Skeletal muscle satellite cell (primary cell): ENCODE measurements at regions not wholly inside any gene's neighbourhood (a gene's known extent, or its start where the extent isn't known, plus 50 kb on each side); places are given as distances from the start of the nearest gene placed in this dataset.

Source experiments
- H3K27me3 ChIP-seq: 2 replicates; pipeline ENCODE4 v1.7.0; 2013; ENCODE audit warnings: low read length; ENCODE audit not compliant: control insufficient read depth, insufficient read depth
- H3K36me3 ChIP-seq: 2 replicates; pipeline ENCODE4 v1.7.0; 2013; ENCODE audit warnings: mild to moderate bottlenecking, control low read depth, low read length; ENCODE audit not compliant: insufficient read depth
- H3K4me1 ChIP-seq: 2 replicates; pipeline ENCODE4 v1.7.0; 2013; ENCODE audit warnings: low read length; ENCODE audit not compliant: control insufficient read depth, insufficient read depth
- H3K4me2 ChIP-seq: 2 replicates; pipeline ENCODE4 v1.7.0; 2013; ENCODE audit warnings: mild to moderate bottlenecking, low read length
- H3K4me3 ChIP-seq: 2 replicates; pipeline ENCODE4 v1.7.0; 2013; ENCODE audit warnings: low read length
- H3K9ac ChIP-seq: 2 replicates; pipeline ENCODE4 v1.7.0; 2013; ENCODE audit warnings: mild to moderate bottlenecking, low read depth, low read length, moderate library complexity
- H3K9me3 ChIP-seq: replicated peaks from 2 replicates; pipeline ENCODE4 v1.7.0; 2013; ENCODE audit warnings: mild to moderate bottlenecking, control low read depth, low read length

DNA sequence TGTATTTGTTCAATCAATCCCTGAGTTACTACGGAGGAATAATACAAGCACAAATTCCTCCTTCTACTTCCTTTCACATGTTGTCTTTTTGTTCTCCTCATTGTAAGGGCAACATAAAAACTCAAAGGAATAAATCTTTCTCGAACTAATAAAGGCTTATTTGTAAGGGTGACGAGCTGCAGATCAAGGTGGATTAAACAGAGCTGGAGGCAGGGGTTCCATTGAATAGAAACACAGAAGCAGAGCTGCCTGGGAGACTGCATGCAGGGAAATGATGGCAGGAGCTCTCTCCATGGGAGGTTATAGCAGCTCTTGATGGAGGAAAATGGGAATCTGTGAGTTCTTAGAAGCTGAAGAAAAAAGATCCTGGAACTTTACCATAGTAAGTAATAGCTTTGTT, 160.2 kb downstream of the CYYR1 start:
- no peak overlapping the region for H3K4me2 ChIP-seq
- H3K9ac ChIP-seq: no peak overlapping the region
- H3K36me3 ChIP-seq: no peaks in the 10 kb centered on the region
- no peak overlapping the region for H3K4me3 ChIP-seq
- no peaks in the 10 kb centered on the region for H3K27me3 ChIP-seq
- H3K9me3 ChIP-seq: no peaks in the 10 kb centered on the region
- peaks cover 18% of the 10 kb centered on the region for H3K4me1 ChIP-seq

DNA sequence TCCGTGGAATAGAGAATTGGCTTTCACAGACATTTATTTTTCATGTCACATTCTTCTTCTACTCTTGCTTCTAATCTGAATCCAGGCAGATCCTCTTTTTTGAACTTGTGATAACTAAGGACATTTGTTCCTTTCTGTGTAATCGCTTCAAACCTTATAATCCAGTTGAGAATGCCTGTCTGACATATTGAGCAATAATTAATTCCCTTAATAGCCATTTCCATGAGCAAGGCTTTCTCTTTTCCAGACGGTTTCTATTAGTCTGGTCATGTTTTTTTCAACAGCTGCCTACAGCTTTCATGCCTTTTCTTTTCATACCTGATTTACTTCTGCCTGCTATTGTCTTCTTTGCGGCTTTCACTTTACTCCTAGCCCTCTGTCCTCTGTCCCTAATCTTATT, 163.4 kb downstream of the CYYR1 start:
- H3K27me3 ChIP-seq: no peaks in the 10 kb centered on the region
- no peak overlapping the region for H3K9ac ChIP-seq
- H3K4me2 ChIP-seq: peak overlapping the region; percentile 16
- no peak overlapping the region for H3K4me3 ChIP-seq
- no peaks in the 10 kb centered on the region for H3K9me3 ChIP-seq
- no peaks in the 10 kb centered on the region for H3K36me3 ChIP-seq
- H3K4me1 ChIP-seq: peaks cover 36% of the 10 kb centered on the region

DNA sequence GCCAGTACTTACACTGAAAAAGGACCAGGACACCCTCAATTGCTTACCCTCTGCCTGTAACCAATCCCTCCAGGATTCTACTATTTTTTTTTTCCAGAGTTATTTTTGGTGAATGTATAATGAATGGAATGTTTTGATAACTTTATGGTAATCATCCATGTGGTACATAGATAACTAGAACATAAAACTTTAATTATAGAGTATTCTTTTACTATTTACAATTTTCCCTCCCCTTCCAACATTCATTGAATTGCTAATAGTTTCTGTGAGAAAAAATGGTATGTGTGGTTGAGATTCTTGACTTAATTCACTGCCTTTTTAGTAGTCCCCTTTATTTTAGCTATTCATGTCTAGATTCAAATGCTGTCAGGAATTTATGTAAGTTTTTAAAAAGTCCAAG, 164.6 kb downstream of the CYYR1 start:
- Histone ChIP-seq H3K9me3 (no peaks in the 10 kb centered on the region), H3K27me3 (no peaks in the 10 kb centered on the region), H3K4me3 (no peak overlapping the region), H3K4me1 (peaks cover 36% of the 10 kb centered on the region), H3K36me3 (no peaks in the 10 kb centered on the region), H3K4me2 (no peak overlapping the region), H3K9ac (no peak overlapping the region)

DNA sequence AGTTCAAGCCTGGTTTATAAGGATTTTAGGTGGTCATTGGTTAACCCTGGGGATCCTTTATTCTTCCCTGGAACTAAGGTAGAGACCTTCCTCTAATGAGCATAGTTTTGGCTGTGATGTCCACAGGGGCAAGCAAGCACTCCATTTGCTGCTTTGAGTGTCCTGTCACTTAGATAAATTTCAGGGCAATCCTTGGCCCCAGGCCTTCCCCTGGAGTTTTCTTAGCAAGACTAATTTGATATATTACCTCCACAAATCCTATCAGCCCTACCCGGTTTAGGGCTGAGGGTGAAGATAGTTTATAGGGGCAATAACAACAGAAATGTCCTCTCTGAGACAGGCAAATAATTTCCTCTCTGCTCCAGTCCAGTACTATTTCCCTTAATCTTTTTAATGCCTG, 166.6 kb downstream of the CYYR1 start:
- H3K9ac ChIP-seq: peak overlapping the region; percentile 19
- peak overlapping the region; percentile 57 for H3K4me3 ChIP-seq
- no peaks in the 10 kb centered on the region for H3K9me3 ChIP-seq
- no peaks in the 10 kb centered on the region for H3K36me3 ChIP-seq
- H3K27me3 ChIP-seq: no peaks in the 10 kb centered on the region
- H3K4me1 ChIP-seq: peaks cover 36% of the 10 kb centered on the region
- H3K4me2 ChIP-seq: peak overlapping the region; percentile 75

DNA sequence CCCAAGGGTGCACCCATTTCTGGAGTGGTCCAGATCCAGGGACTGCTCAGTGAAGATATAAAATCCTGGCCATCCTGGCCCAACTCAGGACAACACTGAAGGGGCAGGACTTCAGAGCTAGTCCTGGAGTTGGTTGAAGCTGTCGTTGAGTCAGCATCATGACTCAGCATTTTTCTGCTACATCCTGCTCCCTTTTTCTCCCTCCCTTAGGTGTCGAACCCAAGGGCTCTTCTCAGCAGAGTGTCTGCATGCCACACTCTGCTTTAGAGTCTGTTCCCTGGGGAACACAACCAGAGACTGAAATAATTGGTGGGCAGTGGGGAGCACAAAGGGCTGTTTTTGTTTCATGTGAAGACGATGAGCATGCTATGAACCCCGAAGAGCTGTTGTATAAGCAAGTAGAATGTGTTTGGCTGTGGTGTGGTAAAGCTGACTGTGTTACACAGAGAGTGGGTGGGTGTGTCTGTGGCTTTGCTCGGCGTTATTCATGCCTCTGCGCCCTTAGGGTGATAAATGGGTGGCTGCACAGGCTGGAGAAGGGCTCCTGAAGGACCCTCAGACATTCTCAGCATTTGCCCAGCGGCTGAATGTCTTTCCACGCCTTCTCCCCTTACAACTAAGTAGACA, 167.2 kb downstream of the CYYR1 start:
- Histone ChIP-seq H3K9me3 (no peaks in the 10 kb centered on the region), H3K4me1 (peaks cover 36% of the 10 kb centered on the region), H3K4me3 (peak overlapping the region; percentile 57), H3K36me3 (no peaks in the 10 kb centered on the region), H3K9ac (peak overlapping the region; percentile 19), H3K27me3 (no peaks in the 10 kb centered on the region), H3K4me2 (peak overlapping the region; percentile 75)

DNA sequence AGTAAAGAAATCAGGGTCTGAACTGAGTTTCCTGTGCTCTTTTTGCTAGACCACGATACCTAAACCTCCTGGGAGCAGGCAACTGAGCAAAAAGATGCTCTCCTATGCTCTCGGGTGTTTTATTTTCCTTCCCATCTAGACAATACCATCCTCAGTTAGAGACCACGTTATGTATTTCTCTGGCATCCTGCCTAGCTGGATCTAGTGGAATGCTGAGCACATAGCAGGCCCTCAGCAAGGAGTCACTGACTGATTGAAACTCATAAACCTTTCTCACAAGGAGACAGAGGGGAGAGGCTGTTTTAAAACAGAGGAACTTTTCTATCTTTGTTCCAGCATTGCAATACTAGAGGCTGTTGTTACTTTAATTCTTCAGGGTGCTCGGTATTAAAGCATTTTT, 168.0 kb downstream of the CYYR1 start:
- no peaks in the 10 kb centered on the region for H3K36me3 ChIP-seq
- H3K9me3 ChIP-seq: no peaks in the 10 kb centered on the region
- no peak overlapping the region for H3K4me3 ChIP-seq
- H3K4me2 ChIP-seq: no peak overlapping the region
- no peaks in the 10 kb centered on the region for H3K27me3 ChIP-seq
- peaks cover 36% of the 10 kb centered on the region for H3K4me1 ChIP-seq
- H3K9ac ChIP-seq: no peak overlapping the region

DNA sequence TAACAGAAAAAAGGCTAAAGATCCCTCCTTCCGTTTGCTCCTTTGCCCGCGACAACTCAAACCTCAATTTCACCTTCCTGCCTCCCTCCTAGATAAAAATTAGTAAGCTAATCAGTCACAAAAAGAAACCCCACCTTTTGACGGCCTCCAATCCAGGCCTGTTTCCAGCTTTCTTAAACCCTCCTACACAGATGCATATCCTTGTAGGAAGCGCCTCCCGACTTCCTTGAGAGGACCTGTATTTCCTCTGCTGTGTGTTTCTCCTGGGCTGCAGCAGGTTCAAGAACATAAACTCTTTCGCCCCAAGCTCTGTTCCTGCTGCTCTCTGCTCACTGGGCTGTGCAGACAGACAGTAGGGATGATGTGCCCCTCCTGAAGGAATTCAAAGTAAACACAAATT, 168.8 kb downstream of the CYYR1 start:
- H3K4me3 ChIP-seq: no peak overlapping the region
- H3K4me2 ChIP-seq: no peak overlapping the region
- peaks cover 29% of the 10 kb centered on the region for H3K4me1 ChIP-seq
- H3K9me3 ChIP-seq: no peaks in the 10 kb centered on the region
- H3K36me3 ChIP-seq: no peaks in the 10 kb centered on the region
- no peaks in the 10 kb centered on the region for H3K27me3 ChIP-seq
- H3K9ac ChIP-seq: no peak overlapping the region

DNA sequence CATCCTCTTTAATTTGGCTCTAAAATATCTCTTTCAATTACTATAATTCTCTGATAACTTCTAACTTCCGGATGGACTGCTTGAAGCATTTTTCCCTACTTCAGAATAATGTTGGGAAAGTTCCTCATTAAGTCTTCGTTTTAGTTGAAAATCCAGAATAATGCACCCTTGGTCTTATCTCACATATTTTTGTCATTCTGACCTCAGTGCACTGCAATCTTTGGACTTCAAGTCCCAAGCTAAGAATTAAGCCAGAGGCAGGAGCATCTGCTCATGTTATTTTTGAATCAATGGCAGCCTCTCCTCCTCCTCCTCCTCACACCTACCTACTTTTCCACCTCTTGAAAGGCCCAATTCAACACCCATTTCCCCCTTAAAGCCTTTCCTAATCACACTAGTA, 169.8 kb downstream of the CYYR1 start:
- Histone ChIP-seq H3K9me3 (no peaks in the 10 kb centered on the region), H3K9ac (no peak overlapping the region), H3K4me3 (no peak overlapping the region), H3K4me2 (no peak overlapping the region), H3K4me1 (peaks cover 21% of the 10 kb centered on the region), H3K36me3 (no peaks in the 10 kb centered on the region), H3K27me3 (no peaks in the 10 kb centered on the region)

DNA sequence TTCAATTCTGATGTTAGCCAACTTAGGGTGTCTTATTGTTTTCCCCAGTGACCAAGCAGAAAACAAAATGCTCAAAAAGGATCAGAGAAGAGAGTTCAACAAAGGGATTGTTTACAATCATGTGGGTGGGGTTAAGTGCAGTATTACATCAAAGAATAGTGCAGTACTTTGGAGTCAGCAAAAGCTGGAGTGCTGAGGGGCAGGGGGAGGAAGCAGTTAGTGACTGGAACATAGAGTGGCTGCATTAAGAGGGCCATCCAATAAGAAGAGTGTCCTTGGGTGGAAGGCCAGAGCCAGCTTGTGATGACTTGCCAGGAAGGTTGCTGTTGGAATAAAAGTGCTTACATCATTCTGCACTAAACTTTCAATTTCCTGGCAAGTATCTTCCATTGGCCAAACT, 175.5 kb downstream of the CYYR1 start:
- Histone ChIP-seq H3K4me3 (no peak overlapping the region), H3K9me3 (no peaks in the 10 kb centered on the region), H3K27me3 (no peaks in the 10 kb centered on the region), H3K4me2 (no peak overlapping the region), H3K9ac (no peak overlapping the region), H3K36me3 (no peaks in the 10 kb centered on the region), H3K4me1 (no peaks in the 10 kb centered on the region)

DNA sequence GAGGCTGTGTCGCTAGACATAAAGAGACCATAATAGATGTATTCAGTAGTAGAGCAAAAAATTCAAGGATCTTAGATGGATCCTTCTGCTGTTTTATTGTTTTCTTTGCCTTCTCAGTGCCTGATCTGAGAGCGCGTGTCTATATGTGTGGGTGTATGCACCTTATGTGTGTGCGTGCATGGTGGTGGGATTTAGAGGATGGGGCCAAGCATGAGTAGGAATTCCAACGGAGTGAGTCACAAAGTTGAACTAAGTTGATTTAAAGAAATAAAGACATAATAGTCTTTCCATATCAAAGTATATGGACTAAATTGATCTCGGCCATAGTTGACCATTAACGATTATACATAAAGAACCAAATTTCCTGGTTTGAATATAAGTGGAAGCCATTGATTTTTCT, 178.7 kb downstream of the CYYR1 start:
- Histone ChIP-seq H3K36me3 (no peaks in the 10 kb centered on the region), H3K4me2 (no peak overlapping the region), H3K9me3 (no peaks in the 10 kb centered on the region), H3K4me3 (no peak overlapping the region), H3K9ac (no peak overlapping the region), H3K4me1 (peaks cover 21% of the 10 kb centered on the region), H3K27me3 (no peaks in the 10 kb centered on the region)

DNA sequence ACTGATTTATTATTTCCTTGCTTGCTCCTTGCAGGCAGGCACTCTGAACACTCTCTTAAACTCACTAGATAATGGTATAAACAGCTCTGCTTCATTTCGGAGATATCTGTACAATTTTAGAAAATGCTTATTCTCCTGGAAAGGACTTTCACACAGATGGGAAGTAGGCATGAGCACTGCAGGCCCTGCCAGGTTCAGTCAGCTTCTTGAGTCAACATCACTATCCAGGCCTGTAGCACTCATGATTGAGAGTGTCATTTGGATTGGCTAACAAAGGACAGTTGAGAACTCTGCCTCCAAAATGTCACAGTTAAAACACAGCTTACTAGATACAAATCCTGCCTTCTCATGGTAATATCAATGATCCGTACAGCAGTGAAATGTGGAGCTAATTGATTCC, 181.9 kb downstream of the CYYR1 start:
- Histone ChIP-seq H3K4me1 (peaks cover 28% of the 10 kb centered on the region), H3K4me2 (peak overlapping the region; percentile 52), H3K9ac (no peak overlapping the region), H3K36me3 (no peaks in the 10 kb centered on the region), H3K27me3 (no peaks in the 10 kb centered on the region), H3K9me3 (no peaks in the 10 kb centered on the region), H3K4me3 (no peak overlapping the region)

DNA sequence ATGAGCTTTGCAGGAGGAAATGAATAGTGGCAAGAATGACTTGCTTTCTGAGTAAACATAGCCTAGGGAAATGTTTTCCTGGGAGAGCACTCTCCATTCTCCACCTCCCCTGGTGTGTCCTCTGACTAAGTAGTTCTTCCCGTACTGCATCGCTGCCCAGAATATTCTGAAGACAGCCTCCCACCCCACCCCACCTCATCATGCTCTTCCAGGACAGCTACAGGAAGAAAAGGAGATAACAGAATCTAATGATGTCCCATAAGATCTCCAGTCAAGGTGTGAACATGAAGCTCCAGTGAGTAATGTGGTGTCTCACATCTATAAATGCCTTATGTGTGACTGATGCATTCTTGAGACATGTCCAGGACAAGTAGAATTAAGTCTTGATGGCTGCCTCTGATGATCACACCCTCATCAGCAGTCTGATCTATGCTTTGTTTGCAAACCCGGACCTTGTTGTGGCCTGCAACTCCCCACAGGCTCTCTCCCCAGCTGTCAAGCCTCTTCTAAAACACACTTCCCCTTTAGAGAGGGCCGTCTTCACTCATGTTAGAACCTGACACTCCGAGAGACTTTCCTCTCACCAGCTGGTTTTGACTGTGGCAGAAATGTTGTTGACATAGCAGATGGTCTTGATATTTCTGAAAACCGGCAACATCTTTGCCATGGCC, 183.0 kb downstream of the CYYR1 start:
- H3K27me3 ChIP-seq: no peaks in the 10 kb centered on the region
- H3K4me1 ChIP-seq: peaks cover 28% of the 10 kb centered on the region
- H3K36me3 ChIP-seq: no peaks in the 10 kb centered on the region
- H3K9ac ChIP-seq: peak overlapping the region; percentile 4
- H3K9me3 ChIP-seq: no peaks in the 10 kb centered on the region
- peak overlapping the region; percentile 52 for H3K4me2 ChIP-seq
- H3K4me3 ChIP-seq: peak overlapping the region; percentile 25
